LNCAP (cell line): ENCODE measurements at regions not wholly inside any gene's neighbourhood (a gene's known extent, or its start where the extent isn't known, plus 50 kb on each side); places are given as distances from the start of the nearest gene placed in this dataset.

Source experiments
- TF ChIP-seq, protein P1 (sequence below): fragments of 450-650 bp; IDR thresholded peaks from 2 replicates; pipeline ENCODE4 v1.5.1; 2017; ENCODE audit warnings: mild to moderate bottlenecking

DNA sequence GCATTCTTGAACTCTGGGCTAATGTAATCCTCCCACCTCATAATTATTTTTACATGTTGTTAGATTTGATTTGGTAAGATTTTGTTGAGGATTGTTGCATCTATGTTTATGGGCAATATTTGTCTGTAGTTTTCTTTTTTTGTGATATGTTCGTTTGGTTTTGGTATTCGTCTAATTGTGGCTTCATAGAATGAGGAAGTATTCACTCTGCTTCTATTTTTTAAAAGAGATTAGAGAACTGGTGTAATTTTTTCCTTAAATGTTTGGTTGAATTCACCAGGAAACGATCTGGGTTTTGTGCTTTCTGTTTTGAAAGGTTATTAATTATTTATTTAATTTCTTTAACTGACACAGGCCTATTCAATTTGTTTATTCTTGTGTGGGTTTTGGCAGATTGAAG, 161.2 kb upstream of the NUDT6 start:
- TF ChIP-seq, protein P1, sequence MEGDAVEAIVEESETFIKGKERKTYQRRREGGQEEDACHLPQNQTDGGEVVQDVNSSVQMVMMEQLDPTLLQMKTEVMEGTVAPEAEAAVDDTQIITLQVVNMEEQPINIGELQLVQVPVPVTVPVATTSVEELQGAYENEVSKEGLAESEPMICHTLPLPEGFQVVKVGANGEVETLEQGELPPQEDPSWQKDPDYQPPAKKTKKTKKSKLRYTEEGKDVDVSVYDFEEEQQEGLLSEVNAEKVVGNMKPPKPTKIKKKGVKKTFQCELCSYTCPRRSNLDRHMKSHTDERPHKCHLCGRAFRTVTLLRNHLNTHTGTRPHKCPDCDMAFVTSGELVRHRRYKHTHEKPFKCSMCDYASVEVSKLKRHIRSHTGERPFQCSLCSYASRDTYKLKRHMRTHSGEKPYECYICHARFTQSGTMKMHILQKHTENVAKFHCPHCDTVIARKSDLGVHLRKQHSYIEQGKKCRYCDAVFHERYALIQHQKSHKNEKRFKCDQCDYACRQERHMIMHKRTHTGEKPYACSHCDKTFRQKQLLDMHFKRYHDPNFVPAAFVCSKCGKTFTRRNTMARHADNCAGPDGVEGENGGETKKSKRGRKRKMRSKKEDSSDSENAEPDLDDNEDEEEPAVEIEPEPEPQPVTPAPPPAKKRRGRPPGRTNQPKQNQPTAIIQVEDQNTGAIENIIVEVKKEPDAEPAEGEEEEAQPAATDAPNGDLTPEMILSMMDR = no peak

DNA sequence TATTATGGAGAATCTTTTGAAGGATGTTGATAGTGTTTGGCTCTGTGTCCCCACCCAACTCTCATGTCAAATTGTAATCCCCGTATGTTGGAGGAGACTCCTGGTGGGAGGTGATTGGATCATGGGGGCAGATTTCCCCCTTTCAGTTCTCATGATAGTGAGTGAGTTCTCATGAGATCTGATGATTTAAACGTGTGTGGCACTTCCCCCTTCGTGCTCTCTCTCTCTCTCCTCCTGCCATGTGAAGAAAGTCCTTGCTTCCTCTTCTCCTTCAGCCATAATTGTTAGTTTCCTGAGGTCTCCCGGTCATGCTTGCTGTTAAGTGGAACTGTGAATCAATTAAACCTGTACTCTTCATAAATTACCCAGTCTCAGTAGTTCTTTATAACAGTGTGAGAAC, 166.1 kb upstream of the NUDT6 start:
- TF ChIP-seq, protein P1 = no peak

DNA sequence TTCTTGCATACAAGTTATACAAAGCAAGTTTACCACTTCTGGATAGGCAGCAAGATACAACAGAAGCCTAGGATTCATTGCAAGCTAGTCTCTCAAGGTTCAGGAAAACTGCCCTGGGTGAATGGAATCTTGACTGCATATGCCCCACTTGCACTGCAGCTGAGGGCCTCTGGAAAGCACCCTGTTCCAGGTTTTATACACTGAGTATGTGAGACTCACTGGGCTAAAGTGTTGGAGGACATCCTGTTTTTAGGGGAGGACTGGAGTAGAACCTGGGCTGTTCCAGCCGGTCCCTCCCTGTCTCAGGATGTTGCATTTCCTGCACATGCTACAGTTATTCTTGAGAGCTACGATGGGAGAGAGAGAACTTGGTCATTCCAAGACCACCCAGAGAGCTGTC, 168.5 kb upstream of the NUDT6 start:
- TF ChIP-seq, protein P1 = no peak

DNA sequence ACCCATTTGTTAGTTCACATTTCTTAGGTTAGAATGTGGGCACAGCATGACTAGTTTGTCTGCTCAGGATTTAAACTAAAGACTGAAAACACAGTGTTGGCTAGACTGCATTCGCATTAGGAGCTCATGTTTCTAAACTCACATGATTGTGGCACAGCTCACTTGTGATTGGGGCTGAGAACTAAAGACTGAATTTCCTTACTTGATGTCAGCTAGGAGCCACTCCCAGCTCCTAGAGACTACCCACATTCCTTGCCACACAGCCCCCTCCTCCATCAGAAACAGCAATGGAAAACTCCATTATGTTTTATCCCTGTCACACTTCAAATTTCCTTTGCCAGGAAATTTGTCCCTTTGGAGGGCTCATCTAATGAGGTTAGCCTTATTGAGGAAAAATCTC, 170.2 kb upstream of the NUDT6 start:
- TF ChIP-seq, protein P1 = no peak

DNA sequence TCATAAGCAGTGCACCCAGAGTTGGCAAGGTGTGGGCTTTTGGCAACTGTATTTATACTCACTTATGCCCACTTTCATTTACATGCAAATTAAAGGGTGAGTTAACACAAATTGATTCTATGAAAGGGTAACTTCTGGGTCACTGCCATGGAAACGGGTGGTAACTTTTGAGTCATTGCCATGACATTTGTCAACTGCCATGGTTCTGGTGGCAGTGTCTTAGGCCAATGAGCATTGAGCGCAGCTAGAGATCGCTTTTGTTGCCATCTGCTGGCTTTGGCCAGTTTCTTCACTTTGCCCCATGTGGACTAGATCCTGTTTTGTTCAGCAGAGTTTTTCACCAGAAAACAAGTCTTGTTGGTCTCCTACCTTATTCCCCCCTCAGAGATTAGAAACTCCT, 170.8 kb upstream of the NUDT6 start:
- TF ChIP-seq, protein P1 = no peak

DNA sequence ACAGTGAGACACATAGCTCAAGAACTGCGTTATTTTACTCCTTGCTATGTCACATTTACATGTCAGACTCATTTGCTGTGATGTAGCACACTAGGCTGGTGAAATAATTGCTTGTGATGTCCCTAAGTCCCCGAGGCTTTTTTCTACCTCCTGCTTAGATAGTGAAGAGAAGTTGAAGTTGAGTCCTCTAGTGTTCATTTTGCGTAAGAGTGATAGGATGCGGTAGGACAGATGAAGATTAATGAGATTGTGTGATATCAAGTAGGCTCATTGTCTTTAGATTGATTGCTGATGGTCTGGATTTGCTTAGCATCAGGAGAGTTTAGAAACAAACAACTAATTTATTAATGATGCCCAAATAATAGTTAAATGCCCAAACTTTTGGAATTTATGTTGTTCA, 173.6 kb upstream of the NUDT6 start:
- TF ChIP-seq, protein P1 = peak; percentile 29; the same call in 1 of the 2 replicates

DNA sequence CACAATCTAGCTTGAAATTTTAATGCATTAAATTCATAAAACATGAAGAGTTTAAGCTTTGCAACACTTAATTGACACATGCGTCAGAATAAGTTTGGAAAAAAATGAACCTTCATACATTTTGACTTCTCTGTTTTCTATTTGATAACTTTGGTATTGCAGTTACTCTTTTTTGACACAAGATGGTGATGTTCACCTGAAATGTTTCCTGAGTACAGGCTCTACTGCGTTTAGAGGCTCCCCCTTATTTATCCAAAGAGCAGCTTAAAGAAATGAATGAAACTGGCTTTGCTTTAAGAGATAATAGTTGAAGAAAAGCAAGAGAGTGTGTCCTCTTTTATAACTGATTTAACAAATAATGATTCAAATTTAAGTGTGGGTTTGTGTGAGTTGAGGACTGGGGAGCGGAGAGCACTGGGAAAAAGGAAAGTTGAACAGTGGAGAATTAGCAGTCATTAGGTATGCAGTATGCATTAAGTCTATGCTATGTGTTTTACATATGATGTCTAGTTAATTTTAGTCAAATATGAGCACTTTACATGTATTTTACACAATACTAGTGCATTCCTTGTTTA, 180.6 kb upstream of the NUDT6 start:
- TF ChIP-seq, protein P1 = peak; percentile 66
